Lower leg skin (tissue), 3 donors: ENCODE measurements at regions not wholly inside any gene's neighbourhood (a gene's known extent, or its start where the extent isn't known, plus 50 kb on each side); places are given as distances from the start of the nearest gene placed in this dataset.

Experiments used
- POLR2A ChIP-seq, 2 donors: fragments of 450-650 bp; IDR thresholded peaks; one replicate each; pipeline ENCODE4 v1.6.1; 2016 to 2017; ENCODE audit warnings: antibody characterized with exemption in 2 of 2, mild to moderate bottlenecking in 1 of 2, moderate library complexity in 1 of 2
- TF ChIP-seq, protein P1 (sequence below), 3 donors: fragments of 450-650 bp; IDR thresholded peaks; one replicate each; pipeline ENCODE4 v1.5.1; 2016; ENCODE audit warnings: antibody characterized with exemption in 3 of 3, mild to moderate bottlenecking in 3 of 3, moderate library complexity in 2 of 3

DNA sequence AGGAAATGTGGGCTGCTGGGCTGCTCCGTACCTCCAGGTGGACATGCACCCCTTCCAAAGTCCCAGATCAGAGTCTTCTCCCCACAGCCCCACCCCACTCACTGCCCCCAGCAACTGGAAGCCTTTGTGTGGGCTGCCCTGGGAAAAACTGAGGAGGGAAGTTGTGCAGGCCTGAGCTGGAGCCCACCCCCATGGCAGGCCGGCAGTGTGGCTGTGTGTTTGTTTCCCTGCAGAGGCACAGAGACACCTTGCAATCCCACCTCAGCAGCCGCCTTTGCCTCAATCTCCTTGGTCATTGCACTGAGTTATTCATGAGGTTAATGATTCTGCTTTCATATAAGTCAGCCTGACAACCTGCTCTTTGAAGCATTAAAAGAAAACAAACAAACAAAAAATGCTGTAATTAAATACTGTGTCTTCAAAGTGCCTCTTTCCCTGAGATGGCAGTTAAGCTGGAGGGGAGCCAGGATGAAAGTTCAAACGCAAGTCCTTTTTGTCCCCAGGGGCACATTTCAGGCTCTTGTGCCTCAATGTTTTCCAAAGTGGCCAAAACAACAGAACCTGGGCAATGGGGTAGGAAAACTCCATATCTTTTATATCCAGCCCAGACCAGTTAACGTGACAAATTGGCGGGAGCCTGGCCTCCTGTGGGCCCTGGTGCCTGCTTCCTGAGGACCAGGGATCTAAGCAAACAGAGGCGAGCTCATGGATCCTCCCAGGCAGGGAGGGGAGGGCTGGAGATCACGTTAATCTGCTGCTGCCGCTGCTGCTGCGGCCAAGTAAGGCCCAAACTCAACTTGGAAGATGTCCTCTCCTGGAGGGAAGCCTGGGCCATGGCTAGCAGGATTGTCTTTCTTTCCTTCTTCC lies 51.9 kb upstream of the TSPAN11 start:
- no peak for TF ChIP-seq POLR2A (IDR thresholded peaks at IDR 0.05)
- TF ChIP-seq, protein P1, sequence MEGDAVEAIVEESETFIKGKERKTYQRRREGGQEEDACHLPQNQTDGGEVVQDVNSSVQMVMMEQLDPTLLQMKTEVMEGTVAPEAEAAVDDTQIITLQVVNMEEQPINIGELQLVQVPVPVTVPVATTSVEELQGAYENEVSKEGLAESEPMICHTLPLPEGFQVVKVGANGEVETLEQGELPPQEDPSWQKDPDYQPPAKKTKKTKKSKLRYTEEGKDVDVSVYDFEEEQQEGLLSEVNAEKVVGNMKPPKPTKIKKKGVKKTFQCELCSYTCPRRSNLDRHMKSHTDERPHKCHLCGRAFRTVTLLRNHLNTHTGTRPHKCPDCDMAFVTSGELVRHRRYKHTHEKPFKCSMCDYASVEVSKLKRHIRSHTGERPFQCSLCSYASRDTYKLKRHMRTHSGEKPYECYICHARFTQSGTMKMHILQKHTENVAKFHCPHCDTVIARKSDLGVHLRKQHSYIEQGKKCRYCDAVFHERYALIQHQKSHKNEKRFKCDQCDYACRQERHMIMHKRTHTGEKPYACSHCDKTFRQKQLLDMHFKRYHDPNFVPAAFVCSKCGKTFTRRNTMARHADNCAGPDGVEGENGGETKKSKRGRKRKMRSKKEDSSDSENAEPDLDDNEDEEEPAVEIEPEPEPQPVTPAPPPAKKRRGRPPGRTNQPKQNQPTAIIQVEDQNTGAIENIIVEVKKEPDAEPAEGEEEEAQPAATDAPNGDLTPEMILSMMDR (IDR thresholded peaks at IDR 0.05): no peak
